PC-3 (cell line): ENCODE measurements at regions not wholly inside any gene's neighbourhood (a gene's known extent, or its start where the extent isn't known, plus 50 kb on each side); places are given as distances from the start of the nearest gene placed in this dataset.
"Not testable (repeated sequence)": the region's sequence is repeated elsewhere in the genome, so short reads cannot be mapped to it uniquely, and the experiment has no call there.

Experiments used
- ATAC-seq: fragments of 200-7000 bp; cut with Tn5 transposase; 2 replicates; pipeline ENCODE4 v1.9.1; 2020; ENCODE audit warnings: mild to moderate bottlenecking, moderate library complexity
- BruUV-seq: library from RNA; stranded (reverse); fragments of 400-500 nt; replicated peaks from 2 replicates; lab custom pipeline; 2021; lab: Mats Ljungman, UMichigan
- CTCF ChIA-PET: fragments of 300-600 bp; sonication (Branson Sonifier 250); formaldehyde crosslinking; loops from one replicate; lab custom pipeline; 2022; ENCODE audit warnings: antibody characterized with exemption; lab: Charles Lee
- POLR2A ChIA-PET: fragments of 300-600 bp; sonication (Branson Sonifier 250); formaldehyde crosslinking; loops from one replicate; lab custom pipeline; 2022; ENCODE audit warnings: antibody characterized with exemption; ENCODE audit not compliant: unreplicated experiment; lab: Charles Lee
- DNase-seq: peaks from one replicate; pipeline ENCODE4 v3.0.0-alpha.2; 2015
- H2AFZ ChIP-seq: fragments of 300-600 bp; sonication (generic); 2 replicates; pipeline ENCODE4 v1.6.0; 2016; ENCODE audit warnings: antibody characterized with exemption, low read length
- H3F3A ChIP-seq: fragments of 300-600 bp; sonication (generic); one replicate; pipeline ENCODE4 v1.6.0; 2017; ENCODE audit warnings: antibody characterized with exemption, low read length, control low read depth, mild to moderate bottlenecking; ENCODE audit not compliant: unreplicated experiment
- H3K27ac ChIP-seq: fragments of 300-600 bp; sonication (generic); 2 replicates; pipeline ENCODE4 v1.5.1; 2016; ENCODE audit warnings: mild to moderate bottlenecking, low read length
- H3K27me3 ChIP-seq: fragments of 300-600 bp; sonication (generic); 2 replicates; pipeline ENCODE4 v1.6.1; 2016; ENCODE audit warnings: low read length, mixed read lengths
- H3K36me3 ChIP-seq: fragments of 300-600 bp; sonication (generic); 2 replicates; pipeline ENCODE4 v1.6.1; 2016; ENCODE audit warnings: low read depth, mixed run types, low read length, mixed read lengths
- H3K4me1 ChIP-seq: fragments of 300-600 bp; sonication (generic); 2 replicates; pipeline ENCODE4 v1.5.1; 2016; ENCODE audit warnings: low read length; ENCODE audit not compliant: insufficient read depth
- H3K4me2 ChIP-seq: fragments of 300-600 bp; sonication (generic); 2 replicates; pipeline ENCODE4 v1.6.0; 2016; ENCODE audit warnings: low read length
- H3K4me3 ChIP-seq: fragments of 300-600 bp; sonication (generic); 2 replicates; pipeline ENCODE4 v1.5.1; 2016; ENCODE audit warnings: mild to moderate bottlenecking, low read length, mixed read lengths
- H3K79me2 ChIP-seq: fragments of 300-600 bp; sonication (generic); 2 replicates; pipeline ENCODE4 v1.6.1; 2017; ENCODE audit warnings: low read length, mixed read lengths
- H3K9ac ChIP-seq: fragments of 300-600 bp; sonication (generic); 2 replicates; pipeline ENCODE4 v1.6.0; 2016; ENCODE audit warnings: mild to moderate bottlenecking, low read length
- H3K9me2 ChIP-seq: fragments of 300-600 bp; sonication (generic); replicated peaks from 2 replicates; pipeline ENCODE4 v1.6.1; 2016; ENCODE audit warnings: mixed run types, low read length, mixed read lengths
- H3K9me3 ChIP-seq: fragments of 300-600 bp; sonication (generic); 2 replicates; pipeline ENCODE4 v1.6.1; 2016; ENCODE audit warnings: low read length, mixed read lengths
- H4K20me1 ChIP-seq: fragments of 300-600 bp; sonication (generic); 2 replicates; pipeline ENCODE4 v1.6.1; 2016; ENCODE audit warnings: low read length, mixed read lengths
- EZH2 ChIP-seq: fragments of 300-600 bp; sonication (generic); IDR thresholded peaks from one replicate; pipeline ENCODE4 v1.6.1; 2017; ENCODE audit warnings: antibody characterized with exemption, mild to moderate bottlenecking, low read length; ENCODE audit not compliant: unreplicated experiment
- EZH2phosphoT487 ChIP-seq: fragments of 300-600 bp; sonication (generic); IDR thresholded peaks from 2 replicates; pipeline ENCODE4 v1.6.1; 2018; ENCODE audit warnings: mild to moderate bottlenecking, antibody characterized with exemption, low read length, borderline replicate concordance
- intact Hi-C: fragments of 100-400 bp; cut with micrococcal nuclease; formaldehyde crosslinking; loops from 2 replicates; pipeline ENCODE4 v1.9.0; 2023
- TF ChIP-seq, protein P1 (sequence below): fragments of 300-600 bp; sonication (generic); conservative IDR thresholded peaks from 2 replicates; pipeline ENCODE4 v1.5.1; 2017; ENCODE audit warnings: antibody characterized with exemption, low read depth, mild to moderate bottlenecking, low read length

DNA sequence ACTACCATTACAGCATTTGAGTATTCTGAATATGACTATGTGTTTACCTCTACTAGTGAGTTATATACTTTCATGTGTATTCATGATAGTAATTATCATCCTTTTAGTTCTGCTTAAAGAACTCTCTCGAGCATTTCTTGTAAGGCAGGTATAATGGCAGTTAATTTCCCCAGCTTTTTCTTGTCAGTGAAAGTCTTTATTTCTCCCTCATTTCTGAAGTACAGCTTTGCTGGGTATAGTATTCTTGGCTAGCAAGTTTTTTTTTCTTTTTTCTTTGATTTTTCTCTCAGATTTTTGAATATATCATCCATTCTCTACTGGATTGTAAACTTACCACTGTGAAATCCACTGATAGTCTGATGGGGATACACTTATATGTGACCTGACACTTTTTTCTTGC lies 165.9 kb upstream of the ARHGAP5 start:
- POLR2A ChIA-PET, result no interaction called here

DNA sequence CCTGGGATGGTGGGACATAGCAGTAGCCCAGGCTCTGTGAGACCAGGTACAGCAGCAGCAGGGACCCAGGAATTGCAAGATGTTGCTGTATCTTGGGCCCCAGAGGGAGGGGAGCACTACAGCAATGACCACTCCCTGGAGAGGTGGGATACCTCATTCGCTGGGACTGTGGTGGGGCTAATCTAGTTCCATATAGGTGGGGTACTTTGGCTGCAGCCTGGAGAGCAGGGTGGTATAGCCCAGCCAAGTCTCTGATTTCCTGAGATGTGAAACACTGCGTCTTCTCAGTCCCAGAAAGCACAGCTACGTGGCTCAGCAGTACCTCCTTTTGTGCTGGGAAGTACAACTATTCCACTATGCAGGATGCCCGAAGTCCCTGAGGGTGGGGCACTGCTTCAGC lies 163.7 kb upstream of the ARHGAP5 start:
- ChIA-PET CTCF (no interaction called here), POLR2A (no interaction called here)
- no peaks in the 10 kb centered on the region for H3K9me2 ChIP-seq
- no peaks in the 10 kb centered on the region for H3F3A ChIP-seq
- no peak overlapping the region for H3K4me3 ChIP-seq
- TF ChIP-seq EZH2phosphoT487 (no peak), EZH2 (no peak)
- TF ChIP-seq, protein P1, sequence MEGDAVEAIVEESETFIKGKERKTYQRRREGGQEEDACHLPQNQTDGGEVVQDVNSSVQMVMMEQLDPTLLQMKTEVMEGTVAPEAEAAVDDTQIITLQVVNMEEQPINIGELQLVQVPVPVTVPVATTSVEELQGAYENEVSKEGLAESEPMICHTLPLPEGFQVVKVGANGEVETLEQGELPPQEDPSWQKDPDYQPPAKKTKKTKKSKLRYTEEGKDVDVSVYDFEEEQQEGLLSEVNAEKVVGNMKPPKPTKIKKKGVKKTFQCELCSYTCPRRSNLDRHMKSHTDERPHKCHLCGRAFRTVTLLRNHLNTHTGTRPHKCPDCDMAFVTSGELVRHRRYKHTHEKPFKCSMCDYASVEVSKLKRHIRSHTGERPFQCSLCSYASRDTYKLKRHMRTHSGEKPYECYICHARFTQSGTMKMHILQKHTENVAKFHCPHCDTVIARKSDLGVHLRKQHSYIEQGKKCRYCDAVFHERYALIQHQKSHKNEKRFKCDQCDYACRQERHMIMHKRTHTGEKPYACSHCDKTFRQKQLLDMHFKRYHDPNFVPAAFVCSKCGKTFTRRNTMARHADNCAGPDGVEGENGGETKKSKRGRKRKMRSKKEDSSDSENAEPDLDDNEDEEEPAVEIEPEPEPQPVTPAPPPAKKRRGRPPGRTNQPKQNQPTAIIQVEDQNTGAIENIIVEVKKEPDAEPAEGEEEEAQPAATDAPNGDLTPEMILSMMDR, result no peak
- no peak overlapping the region for H3K27ac ChIP-seq
- H4K20me1 ChIP-seq, result no peaks in the 10 kb centered on the region
- H3K36me3 ChIP-seq, result no peaks in the 10 kb centered on the region
- intact Hi-C loops, result no loop called here
- H3K9ac ChIP-seq, result no peak overlapping the region
- no TSS peak for BruUV-seq
- H3K4me2 ChIP-seq, result no peak overlapping the region
- ATAC-seq (no peak), DNase-seq (no peak)
- H3K27me3 ChIP-seq, result no peaks in the 10 kb centered on the region
- H2AFZ ChIP-seq, result no peak overlapping the region
- H3K79me2 ChIP-seq, result no peaks in the 10 kb centered on the region
- H3K4me1 ChIP-seq, result no peaks in the 10 kb centered on the region
- H3K9me3 ChIP-seq, result no peaks in the 10 kb centered on the region

More for the DNA sequence above, 165.9 kb upstream of the ARHGAP5 start:
- Histone ChIP-seq H3K27ac (no peak overlapping the region), H3K4me3 (no peak overlapping the region), H3K9me2 (no peaks in the 10 kb centered on the region), H3K4me1 (no peaks in the 10 kb centered on the region), H3K27me3 (no peaks in the 10 kb centered on the region), H3K36me3 (no peaks in the 10 kb centered on the region), H3F3A (no peaks in the 10 kb centered on the region), H3K4me2 (no peak overlapping the region), H2AFZ (no peak overlapping the region), H3K79me2 (no peaks in the 10 kb centered on the region), H4K20me1 (no peaks in the 10 kb centered on the region), H3K9me3 (no peaks in the 10 kb centered on the region), H3K9ac (no peak overlapping the region)
- CTCF ChIA-PET, result no interaction called here
- no peak for TF ChIP-seq EZH2
- no peak for TF ChIP-seq EZH2phosphoT487
- TF ChIP-seq, protein P1, result no peak
- intact Hi-C loops, result no loop called here
- no peak for ATAC-seq
- no TSS peak for BruUV-seq
- DNase-seq, result no peak

DNA sequence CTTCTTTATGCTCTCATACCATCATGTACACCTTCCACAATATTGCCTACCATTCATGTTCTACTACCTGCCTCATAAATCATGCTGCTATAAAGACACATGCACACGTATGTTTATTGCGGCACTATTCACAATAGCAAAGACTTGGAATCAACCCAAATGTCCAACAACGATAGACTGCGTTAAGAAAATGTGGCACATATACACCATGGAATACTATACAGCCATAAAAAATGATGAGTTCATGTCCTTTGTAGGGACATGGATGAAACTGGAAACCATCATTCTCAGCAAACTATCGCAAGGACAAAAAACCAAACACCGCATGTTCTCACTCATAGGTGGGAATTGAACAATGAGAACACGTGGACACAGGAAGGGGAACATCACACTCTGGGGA lies 158.8 kb upstream of the ARHGAP5 start:
- H4K20me1 ChIP-seq, BruUV-seq, H3K27me3 ChIP-seq, intact Hi-C loops, H3K4me3 ChIP-seq, H3K4me2 ChIP-seq, H3K9me3 ChIP-seq, POLR2A ChIA-PET, H3K36me3 ChIP-seq, H2AFZ ChIP-seq, H3K9ac ChIP-seq, H3K79me2 ChIP-seq, ATAC-seq, H3K27ac ChIP-seq, H3K4me1 ChIP-seq, DNase-seq, H3F3A ChIP-seq, CTCF ChIA-PET, H3K9me2 ChIP-seq: not testable (repeated sequence)
